SIG-M5 treated with dmso at 0.1 percent for 504 hours (cell line): ENCODE measurements at regions not wholly inside any gene's neighbourhood (a gene's known extent, or its start where the extent isn't known, plus 50 kb on each side); places are given as distances from the start of the nearest gene placed in this dataset.

ENCODE experiments used
- DNase-seq: peaks from one replicate; lab custom pipeline; 2025; ENCODE audit not compliant: unreplicated experiment; lab: John Stamatoyannopoulos, UW

DNA sequence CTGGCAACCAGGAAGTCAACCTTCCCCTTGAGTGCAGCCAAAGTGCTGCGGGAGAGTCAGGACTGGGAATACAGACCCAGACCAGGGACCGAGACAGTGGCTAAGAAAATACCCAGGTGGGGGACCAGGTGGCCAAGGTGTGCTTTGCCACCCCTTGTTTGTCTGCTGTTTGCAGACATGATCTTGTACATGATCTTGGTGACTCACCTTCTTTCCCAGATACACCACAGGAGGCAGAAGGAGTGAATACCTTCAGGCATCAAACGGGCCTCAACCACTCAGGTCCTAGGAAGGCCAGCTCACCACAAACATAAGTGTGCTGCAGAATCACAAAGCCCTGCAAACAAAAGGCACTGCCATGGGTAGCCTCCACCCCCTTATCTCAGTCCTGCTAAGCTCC lies 62.0 kb downstream of the CNGA2 start:
- no peak for DNase-seq

DNA sequence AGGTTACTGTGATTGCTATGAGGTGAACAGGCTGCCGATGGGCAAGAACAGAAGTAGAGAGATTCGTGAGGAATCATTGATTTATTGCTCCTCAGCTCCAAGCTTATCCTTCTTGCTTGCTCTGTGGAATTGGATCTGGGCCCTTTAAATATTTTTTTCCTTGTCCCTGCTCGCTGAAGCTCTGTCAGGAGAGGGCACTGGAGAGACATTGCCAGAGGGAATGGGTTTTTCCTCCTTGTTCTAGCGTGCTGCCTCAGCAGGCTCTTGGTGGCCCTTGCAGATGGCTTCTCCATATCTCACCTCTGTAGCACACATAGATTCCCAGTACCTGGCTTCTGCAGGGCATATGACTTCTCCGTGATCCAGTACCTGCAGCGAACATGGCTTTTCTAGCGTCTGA lies 67.4 kb downstream of the CNGA2 start:
- peak; percentile 9 for DNase-seq

DNA sequence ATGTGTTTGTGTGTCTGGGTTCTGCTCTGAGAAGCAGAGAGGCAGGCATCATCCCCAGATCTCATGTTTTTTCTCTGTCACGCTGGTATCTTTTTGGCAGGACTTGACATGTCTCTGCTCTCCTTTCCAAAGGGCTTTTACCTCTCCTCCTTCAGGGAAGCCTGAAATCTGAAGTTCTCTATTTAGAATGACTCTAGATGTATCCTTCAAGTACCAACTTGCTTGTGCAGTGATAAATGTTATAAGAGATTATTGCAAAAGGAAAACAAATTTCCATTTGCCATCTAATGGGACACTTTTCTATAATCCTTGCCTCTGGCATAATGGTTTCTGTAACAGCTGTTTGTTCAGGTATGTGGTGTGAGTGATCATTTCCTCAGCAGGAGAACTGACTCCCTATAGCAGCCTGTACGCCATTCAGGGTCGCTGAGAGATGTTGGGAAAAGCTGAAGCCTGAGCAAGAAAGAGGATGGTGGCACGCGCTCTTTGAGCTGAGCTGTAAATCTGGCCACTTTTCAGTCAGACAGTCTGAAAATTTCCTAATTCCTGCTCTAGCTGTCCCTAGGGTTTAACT lies 72.5 kb downstream of the CNGA2 start:
- DNase-seq: no peak

GRCh38 chrX:151812661-151813060 lies 78.1 kb downstream of the CNGA2 start:
- DNase-seq: no peak

GRCh38 chrX:151814767-151815166 lies 80.2 kb downstream of the CNGA2 start:
- no peak for DNase-seq

- no peak for DNase-seq
Observed at GRCh38 chrX:151815398-151815797, 80.9 kb downstream of the CNGA2 start.

DNA sequence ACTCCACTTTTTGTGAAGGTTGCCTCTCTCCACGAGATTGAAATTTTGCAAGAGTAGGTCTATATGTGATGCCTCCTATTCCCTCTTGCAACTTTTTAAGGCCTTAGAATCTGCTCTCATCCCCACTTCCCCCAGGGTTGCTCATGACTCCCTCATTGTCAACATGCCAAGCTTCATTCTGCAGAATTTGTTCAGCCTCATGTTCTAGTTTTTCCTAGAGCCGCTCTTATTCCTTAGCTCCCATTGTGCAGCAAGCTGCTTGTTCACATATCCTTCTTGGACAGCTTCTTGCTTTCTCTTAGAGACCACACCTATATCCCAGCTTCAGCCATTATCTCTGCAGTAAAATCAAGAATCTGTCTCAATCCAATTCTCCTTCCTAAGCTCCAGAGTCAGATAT lies 82.4 kb downstream of the CNGA2 start:
- no peak for DNase-seq

GRCh38 chrX:151818828-151819227 lies 84.3 kb downstream of the CNGA2 start:
- no peak for DNase-seq

DNA sequence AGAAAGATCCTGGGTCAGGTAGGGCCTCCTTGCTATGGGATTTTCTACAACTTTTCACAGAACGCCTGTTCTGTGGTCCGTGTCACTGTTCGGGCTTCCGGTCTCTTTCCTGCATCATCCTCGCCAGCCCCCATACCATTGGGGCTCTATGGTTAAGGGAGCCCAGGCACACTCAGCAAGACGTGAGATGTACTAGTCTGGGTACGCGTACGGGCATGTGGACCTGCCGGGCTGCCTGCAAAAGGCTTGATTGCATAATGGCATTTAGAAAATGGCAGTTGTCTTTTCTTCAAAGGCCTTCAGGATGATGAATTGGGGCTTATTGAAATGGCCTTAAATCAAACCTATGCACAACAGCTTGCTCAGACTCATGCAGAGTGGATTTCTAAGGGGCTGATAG lies 86.7 kb downstream of the CNGA2 start:
- no peak for DNase-seq

GRCh38 chrX:151825007-151825406 lies 87.7 kb upstream of the MAGEA4 start:
- no peak for DNase-seq

DNA sequence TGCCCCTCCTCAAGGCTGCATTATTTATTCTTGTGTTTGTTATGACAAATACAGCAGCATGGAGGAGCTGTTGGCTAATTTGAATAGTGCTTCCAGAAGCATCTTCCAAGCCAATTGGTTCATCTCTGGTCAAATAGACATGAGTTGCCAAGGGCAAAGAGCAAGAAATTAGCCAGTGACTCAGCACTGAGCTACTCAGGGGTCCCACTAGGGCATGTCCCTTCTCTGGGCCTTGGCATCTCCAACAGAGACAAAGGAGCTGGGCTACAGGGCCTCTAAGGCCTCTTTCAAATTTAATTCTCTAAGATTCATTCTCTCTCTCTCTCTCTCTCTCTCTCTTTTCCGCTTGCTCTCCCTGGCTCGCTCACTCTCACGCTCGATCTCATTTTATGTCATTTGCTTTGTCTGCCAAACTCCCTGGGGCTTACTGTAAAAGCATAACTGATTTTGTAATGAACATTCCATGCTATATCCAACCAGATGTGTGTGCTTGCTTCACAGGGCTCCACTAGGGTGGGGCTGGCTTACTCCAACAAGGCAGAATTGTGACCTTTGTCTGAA lies 86.7 kb upstream of the MAGEA4 start:
- no peak for DNase-seq

DNA sequence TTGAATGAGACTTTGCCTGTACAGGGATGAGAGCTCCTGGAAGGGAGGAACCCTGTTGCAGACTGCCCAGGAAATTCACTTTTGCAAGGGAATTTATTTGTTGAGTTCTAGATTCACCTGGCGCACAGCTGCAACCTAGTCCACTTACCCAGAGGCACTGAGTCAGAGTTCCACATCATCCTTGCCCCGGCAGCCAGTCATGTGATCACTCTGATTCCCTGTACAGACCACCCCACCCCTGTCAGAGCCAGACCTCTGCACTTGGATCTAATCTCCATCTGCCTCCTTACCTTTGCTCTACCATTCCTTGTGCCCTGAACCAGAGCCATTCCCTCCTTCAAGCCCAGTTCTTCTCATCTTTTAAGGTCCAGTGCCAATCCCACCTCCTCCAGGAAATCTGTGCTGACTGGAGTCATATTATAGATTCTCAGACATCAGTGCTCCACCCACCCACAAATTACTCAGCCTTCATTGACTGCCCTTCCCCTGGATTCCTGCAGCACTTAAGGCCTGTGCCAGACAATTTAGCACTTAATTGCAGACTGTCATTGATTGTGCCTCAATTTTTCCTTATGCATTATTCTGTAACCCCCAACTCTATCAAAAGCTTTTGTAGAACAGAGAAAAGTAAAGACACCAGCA lies 84.1 kb upstream of the MAGEA4 start:
- no peak for DNase-seq

DNA sequence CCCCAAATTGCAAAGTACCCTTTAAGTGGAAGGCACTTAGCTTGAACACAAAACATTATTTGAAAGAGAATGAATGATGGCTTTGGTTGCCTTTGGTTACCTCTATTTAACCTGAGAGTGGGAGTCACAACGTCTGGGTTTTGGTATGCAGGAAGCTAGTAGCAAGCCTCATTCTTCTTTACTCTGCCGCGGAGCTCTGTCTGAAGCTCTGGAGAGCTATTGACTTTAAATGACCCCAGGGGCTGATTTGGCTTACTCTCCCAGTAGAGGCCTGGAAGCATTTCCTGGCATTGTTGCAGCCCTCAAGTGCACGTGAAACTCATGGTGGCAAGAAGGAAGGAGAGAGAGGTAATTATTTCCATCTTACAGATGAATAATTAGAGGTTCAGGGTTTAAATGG lies 81.8 kb upstream of the MAGEA4 start:
- no peak for DNase-seq

DNA sequence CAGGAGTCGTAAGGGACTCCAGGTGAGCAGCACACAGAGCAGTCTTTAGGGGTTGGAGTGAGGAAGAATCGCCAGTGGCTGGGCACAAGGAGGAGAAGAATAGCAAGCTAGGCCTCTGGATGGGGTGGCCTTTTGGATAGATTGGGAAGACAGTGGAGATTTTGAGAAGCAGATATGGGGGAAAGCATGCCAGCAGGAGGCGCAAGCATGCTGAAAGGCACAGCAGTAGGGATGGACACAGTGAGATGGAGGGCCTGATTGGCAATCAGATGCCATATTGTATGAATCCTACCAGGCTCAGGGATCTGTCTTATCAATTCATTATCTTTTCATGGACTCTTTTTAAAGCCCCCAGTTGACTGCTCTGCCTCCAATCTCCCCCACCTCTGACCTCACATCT lies 60.4 kb upstream of the MAGEA4 start:
- DNase-seq: no peak

GRCh38 chrX:151854726-151855495 lies 57.8 kb upstream of the MAGEA4 start:
- DNase-seq: no peak

GRCh38 chrX:151859481-151859880 lies 53.2 kb upstream of the MAGEA4 start:
- no peak for DNase-seq

DNA sequence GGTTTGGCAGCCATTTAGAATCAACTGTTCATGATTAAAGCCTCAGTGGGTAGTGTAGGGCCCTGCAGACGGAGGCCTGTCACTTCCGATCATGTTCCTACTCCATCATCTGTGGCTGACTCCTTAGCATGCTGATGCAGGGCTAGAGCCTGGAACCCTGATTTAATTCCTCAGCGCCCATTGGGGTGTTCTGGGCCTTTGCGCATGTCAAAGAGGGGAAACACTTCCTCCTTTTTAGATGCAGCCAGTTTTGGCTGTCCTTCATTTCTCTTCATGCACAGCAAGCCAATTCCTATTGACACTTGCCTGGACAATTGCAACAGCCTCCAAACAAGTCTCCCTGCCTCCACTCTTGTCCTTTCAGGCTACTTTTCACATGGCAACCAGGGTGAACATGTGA lies 51.9 kb upstream of the MAGEA4 start:
- no peak for DNase-seq
